ENCODE measurements at regions not wholly inside any gene's neighbourhood (a gene's known extent, or its start where the extent isn't known, plus 50 kb on each side); places are given as distances from the start of the nearest gene placed in this dataset.

DNA sequence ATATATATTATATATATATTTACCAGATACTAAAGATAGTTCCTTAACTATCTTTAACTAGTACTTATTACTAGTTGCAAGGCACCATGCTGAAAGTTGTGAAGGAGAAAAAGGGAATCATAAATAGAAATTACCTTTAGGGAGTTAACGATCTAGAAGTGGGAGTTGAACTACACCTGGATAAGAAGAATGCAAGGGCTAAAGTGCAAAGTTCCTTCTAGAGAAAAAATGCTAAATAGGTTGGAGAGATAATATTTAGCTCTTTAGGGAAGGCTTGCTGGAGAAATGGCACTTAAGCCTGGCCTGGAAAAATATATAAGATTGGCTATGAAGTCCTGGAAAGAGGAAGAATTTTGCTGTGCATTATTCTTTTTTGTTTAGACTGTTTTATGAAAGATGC, 130.6 kb upstream of the IGSF10 start:
- TF ChIP-seq, protein P1, sequence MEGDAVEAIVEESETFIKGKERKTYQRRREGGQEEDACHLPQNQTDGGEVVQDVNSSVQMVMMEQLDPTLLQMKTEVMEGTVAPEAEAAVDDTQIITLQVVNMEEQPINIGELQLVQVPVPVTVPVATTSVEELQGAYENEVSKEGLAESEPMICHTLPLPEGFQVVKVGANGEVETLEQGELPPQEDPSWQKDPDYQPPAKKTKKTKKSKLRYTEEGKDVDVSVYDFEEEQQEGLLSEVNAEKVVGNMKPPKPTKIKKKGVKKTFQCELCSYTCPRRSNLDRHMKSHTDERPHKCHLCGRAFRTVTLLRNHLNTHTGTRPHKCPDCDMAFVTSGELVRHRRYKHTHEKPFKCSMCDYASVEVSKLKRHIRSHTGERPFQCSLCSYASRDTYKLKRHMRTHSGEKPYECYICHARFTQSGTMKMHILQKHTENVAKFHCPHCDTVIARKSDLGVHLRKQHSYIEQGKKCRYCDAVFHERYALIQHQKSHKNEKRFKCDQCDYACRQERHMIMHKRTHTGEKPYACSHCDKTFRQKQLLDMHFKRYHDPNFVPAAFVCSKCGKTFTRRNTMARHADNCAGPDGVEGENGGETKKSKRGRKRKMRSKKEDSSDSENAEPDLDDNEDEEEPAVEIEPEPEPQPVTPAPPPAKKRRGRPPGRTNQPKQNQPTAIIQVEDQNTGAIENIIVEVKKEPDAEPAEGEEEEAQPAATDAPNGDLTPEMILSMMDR (conservative IDR thresholded peaks at IDR 0.05; ENCODE audit: low read depth, low read length): no peak
- no peak for TF ChIP-seq EZH2 (IDR thresholded peaks at IDR 0.05; ENCODE audit: borderline replicate concordance, low read depth, low read length, poor library complexity, severe bottlenecking)
